ENCODE measurements at regions not wholly inside any gene's neighbourhood (a gene's known extent, or its start where the extent isn't known, plus 50 kb on each side); places are given as distances from the start of the nearest gene placed in this dataset.

GRCh38 chr6:115091461-115091860 is 748.6 kb upstream of the HS3ST5 start:
- TF ChIP-seq CTCF (IDR thresholded peaks at IDR 0.05) = no peak
- Histone ChIP-seq H3K9me3 (no peaks in the 10 kb centered on the region), H3K4me1 (ENCODE audit: control insufficient read depth in 1 of 2, low read depth in 2 of 2) (no peaks in the 10 kb centered on the region), H3K36me3 (no peaks in the 10 kb centered on the region), H3K4me3 (no peak overlapping the region), H3K27ac (no peak overlapping the region), H3K27me3 (replicated peaks; ENCODE audit: insufficient read depth) (no peaks in the 10 kb centered on the region)
- DNase-seq (ENCODE audit: low spot score) = no peak
- no peak for ATAC-seq (ENCODE audit: insufficient number of reproducible peaks, low FRiP score, low read depth)

DNA sequence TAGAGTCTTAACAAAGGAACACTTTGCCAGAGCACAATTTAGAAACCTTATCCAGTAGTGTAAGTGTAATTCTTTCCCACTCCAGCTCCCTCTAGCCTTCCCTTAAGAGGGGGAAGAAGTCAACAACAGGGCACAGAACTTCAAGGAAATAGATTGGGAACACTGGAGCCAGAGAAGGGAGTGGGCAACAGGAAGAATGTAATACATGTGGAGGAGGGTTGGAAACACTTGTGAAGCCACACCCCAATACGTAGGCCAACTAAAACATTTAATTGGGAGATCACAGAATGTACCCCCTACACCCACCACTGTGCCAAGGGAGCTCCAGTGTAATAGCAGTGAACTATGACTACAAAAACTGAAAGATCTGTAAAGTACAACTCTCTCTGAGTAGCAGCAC is 735.7 kb upstream of the HS3ST5 start:
- no peak for ATAC-seq (ENCODE audit: insufficient number of reproducible peaks, low FRiP score, low read depth)

GRCh38 chr6:115071962-115072361 is 729.1 kb upstream of the HS3ST5 start:
- peaks cover 4% of the 10 kb centered on the region for H3K9me3 ChIP-seq
- H3K27ac ChIP-seq = no peak overlapping the region
- H3K27me3 ChIP-seq (replicated peaks; ENCODE audit: insufficient read depth) = no peaks in the 10 kb centered on the region
- H3K36me3 ChIP-seq = no peaks in the 10 kb centered on the region
- H3K4me3 ChIP-seq = no peak overlapping the region
- DNase-seq (ENCODE audit: low spot score) (no peak), ATAC-seq (ENCODE audit: insufficient number of reproducible peaks, low FRiP score, low read depth) (no peak)
- no peak for TF ChIP-seq CTCF (IDR thresholded peaks at IDR 0.05)
- no peaks in the 10 kb centered on the region for H3K4me1 ChIP-seq (ENCODE audit: control insufficient read depth in 1 of 2, low read depth in 2 of 2)

More for the DNA sequence above, 735.7 kb upstream of the HS3ST5 start:
- TF ChIP-seq CTCF (IDR thresholded peaks at IDR 0.05) = no peak
- Histone ChIP-seq H3K4me1 (ENCODE audit: control insufficient read depth in 1 of 2, low read depth in 2 of 2) (no peaks in the 10 kb centered on the region), H3K27me3 (replicated peaks; ENCODE audit: insufficient read depth) (no peaks in the 10 kb centered on the region), H3K4me3 (no peak overlapping the region), H3K9me3 (no peaks in the 10 kb centered on the region), H3K36me3 (no peaks in the 10 kb centered on the region), H3K27ac (no peak overlapping the region)
- no peak for DNase-seq (ENCODE audit: low spot score)

GRCh38 chr6:115067690-115068447 is 725.0 kb upstream of the HS3ST5 start:
- Histone ChIP-seq H3K4me3 (no peak overlapping the region), H3K36me3 (no peaks in the 10 kb centered on the region), H3K27me3 (replicated peaks; ENCODE audit: insufficient read depth) (no peaks in the 10 kb centered on the region), H3K9me3 (peaks cover 4% of the 10 kb centered on the region), H3K27ac (no peak overlapping the region), H3K4me1 (ENCODE audit: control insufficient read depth in 1 of 2, low read depth in 2 of 2) (no peaks in the 10 kb centered on the region)
- no peak for TF ChIP-seq CTCF (IDR thresholded peaks at IDR 0.05)
- DNase-seq (ENCODE audit: low spot score) = no peak
- ATAC-seq (ENCODE audit: insufficient number of reproducible peaks, low FRiP score, low read depth) = no peak

DNA sequence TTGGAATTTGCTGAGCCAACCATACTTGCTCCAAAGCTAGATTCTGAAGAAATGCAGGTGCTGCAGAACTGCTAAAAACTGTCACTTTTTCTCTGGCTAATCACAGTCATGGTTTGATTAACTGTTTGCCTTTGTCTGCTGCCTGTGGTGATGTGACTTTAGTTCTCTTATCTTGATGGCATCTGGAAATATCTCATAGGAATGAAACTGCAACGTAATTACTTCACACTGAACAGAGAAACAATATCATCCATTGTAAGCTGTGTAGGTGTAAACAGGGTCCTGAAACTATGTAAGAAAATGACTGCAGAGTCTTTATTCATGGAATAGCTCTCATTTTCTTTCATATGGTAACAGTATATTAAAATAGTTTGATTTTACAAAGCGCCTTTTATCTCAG is 721.9 kb upstream of the HS3ST5 start:
- Histone ChIP-seq H3K27me3 (replicated peaks; ENCODE audit: insufficient read depth) (no peaks in the 10 kb centered on the region), H3K4me1 (ENCODE audit: control insufficient read depth in 1 of 2, low read depth in 2 of 2) (no peaks in the 10 kb centered on the region), H3K36me3 (no peaks in the 10 kb centered on the region), H3K4me3 (no peak overlapping the region), H3K27ac (no peak overlapping the region), H3K9me3 (no peaks in the 10 kb centered on the region)
- no peak for DNase-seq (ENCODE audit: low spot score)
- no peak for ATAC-seq (ENCODE audit: insufficient number of reproducible peaks, low FRiP score, low read depth)
- TF ChIP-seq CTCF (IDR thresholded peaks at IDR 0.05) = no peak

Data from thoracic aorta (tissue), 2 donors.